Heart left ventricle (tissue), 13 donors: ENCODE measurements at regions not wholly inside any gene's neighbourhood (a gene's known extent, or its start where the extent isn't known, plus 50 kb on each side); places are given as distances from the start of the nearest gene placed in this dataset.

Experiments used
- CTCF ChIP-seq, 12 donors: fragments of 200-600 bp; sonication (generic) in 4 of 12; IDR thresholded peaks; one replicate each; pipeline versions ENCODE4 v1.5.0 to v1.8.0; 2018 to 2022; ENCODE audit warnings: antibody characterized with exemption in 12 of 12, mild to moderate bottlenecking in 5 of 12
- POLR2A ChIP-seq, 2 donors: fragments of 450-650 bp; IDR thresholded peaks; one replicate each; pipeline ENCODE4 v1.6.1; 2017; ENCODE audit warnings: antibody characterized with exemption in 2 of 2, mild to moderate bottlenecking in 2 of 2, moderate library complexity in 2 of 2
- donor health status: ischemic (EF 13 %, LVEDD 7.1; RV severe dilation, severe dysfunction).
- donor health status: DM: no; HTN: yes; CAD: no.
- donor health status: DM: no; HTN: no; CAD: no.
- donor health status: ischemic (EF 25% LVEDD 6.9; RV normal size, moderate dysfunction).
- donor health status: ischemic (EF 25% LVEDD 5.7; RV mildly dilated, moderate dysfunction).
- donor health status: ischemic (EF 35%, LVEDD 5.7; RV mildly dilated, moderate dysfunction).
- donor health status: nonischemic (EF 11% LVEDD 7.7; RV severe dilation, severe dysfunction).
- donor health status: DM: yes; HTN: yes; CAD: no.
- donor health status: PGD.
- donor health status: ischemic (EF 29% LVEDD 5.4; RV normal size, mild dysfunction).
- donor health status: nonischemic (EF 23%, LVEDD 6.1; RV moderate dilation, normal function).

- TF ChIP-seq CTCF (IDR thresholded peaks at IDR 0.05) (no peak), POLR2A (IDR thresholded peaks at IDR 0.05) (no peak)
Measured at GRCh38 chr18:10230072-10230471, 224.4 kb upstream of the APCDD1 start.
